Fibroblast of skin of back (primary cell): ENCODE measurements at regions not wholly inside any gene's neighbourhood (a gene's known extent, or its start where the extent isn't known, plus 50 kb on each side); places are given as distances from the start of the nearest gene placed in this dataset.

Experiments used
- DNase-seq: peaks from one replicate; pipeline ENCODE4 v3.0.0-alpha.2; 2013

DNA sequence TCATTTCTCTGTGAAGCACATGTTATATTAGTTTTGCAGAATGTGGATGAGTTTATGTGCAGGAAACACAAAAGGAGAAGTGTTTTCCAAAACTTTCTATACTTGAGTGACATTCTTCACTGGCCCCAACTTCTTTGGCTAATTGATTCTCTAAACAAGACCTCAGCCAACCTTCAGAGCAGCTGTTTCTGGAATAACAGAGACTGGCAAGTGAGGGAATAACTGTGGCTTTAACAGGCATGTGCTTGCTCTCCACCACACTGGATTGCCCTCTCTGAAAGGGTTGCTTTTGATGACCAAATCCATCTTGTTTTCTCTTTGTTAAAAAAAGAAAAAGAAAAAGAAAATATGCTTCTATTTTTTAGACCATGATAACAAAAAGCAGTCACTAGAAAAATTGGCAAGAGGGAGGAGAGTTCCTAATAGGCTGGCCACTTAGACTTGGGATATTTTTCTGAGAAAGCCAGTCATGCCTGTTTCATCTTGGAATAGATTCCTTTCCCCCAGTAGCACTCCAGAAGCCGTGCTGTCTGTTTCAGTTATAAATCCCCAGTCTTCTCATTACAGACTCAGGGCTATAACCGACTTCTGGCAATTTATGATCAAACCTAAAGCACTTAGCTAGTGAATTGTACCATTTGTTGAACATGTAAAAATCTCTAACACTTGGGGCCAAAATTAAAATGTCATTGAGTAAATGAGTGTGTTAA is 295.0 kb upstream of the NR3C2 start:
- DNase-seq, result no peak

DNA sequence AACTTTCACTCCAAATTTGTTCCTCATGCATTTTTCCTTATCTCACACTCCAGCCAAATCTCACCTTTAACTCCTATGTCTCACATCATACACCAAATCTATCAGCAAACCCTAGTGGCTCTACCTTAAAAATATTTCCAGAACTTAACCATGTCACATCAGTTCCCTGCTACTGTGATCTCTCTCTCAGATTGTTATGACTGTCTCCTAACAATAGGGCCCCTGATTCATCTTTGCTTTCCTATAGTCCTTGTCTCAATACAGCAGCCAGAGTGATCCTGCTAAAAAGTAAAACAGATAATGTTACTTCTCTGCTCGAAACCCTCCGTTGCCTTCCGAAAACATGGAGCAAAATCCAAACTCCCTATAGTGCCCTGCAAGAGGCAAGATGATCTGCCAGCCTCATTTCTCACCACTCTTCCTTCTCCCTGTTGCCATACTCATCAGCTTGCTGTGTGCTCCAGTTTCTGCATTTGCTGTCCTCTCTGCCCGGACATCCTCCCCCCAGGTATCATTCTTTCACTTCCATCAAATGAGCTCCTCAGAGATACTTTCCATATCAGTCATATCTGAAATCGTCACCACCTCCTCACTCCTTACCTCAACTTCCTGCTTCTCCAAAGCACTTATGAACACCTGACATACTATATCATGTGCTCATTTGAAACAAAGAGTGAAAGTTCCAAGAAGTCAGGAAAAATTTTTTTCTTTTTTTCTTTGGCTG is 293.4 kb upstream of the NR3C2 start:
- no peak for DNase-seq

GRCh38 chr4:148730766-148731165 is 288.6 kb upstream of the NR3C2 start:
- DNase-seq, result no peak

- no peak for DNase-seq
Observed at GRCh38 chr4:148730082-148730640, 287.9 kb upstream of the NR3C2 start.

- DNase-seq, result no peak
Observed at GRCh38 chr4:148717988-148718387, 275.8 kb upstream of the NR3C2 start.

- DNase-seq, result no peak
Observed at GRCh38 chr4:148716431-148717052, 274.3 kb upstream of the NR3C2 start.

DNA sequence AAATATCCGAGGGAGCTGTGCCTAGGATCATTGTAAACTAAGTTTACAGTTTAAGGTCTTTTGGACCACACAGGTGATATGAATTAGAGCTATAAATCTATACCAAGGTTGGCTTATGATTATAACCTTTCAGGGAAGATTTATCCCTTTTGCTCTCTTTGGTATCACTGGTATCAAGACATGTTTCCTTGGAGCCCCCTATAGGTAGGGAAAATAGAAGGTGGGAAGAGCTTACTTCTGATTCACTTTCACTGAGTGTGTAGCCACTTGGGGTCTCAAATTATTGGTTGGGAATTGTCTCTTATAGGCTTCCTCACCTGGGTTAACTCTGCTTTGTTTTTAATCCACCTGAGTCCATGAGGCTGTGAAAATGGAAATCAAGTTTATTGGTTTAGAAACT is 262.1 kb upstream of the NR3C2 start:
- DNase-seq, result no peak

DNA sequence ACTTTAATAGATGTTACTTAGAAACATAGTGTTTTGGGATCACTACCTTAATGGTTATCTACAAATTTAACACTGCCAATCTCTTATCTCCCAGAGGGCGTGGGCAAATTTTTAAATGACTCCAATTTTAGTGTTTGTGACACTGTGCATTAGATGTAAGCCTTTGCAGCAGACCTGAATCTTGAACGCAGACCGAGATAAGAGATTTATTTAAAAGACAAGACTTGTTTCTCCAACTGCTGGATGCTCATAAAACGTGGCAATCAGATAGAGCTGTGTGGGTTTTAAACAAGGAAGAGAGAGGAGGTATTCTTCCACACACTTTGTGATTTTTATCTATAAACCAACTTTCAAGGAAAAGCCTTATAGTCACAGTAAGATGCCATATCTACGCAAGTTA is 252.5 kb upstream of the NR3C2 start:
- DNase-seq, result no peak

GRCh38 chr4:148693913-148694649 is 251.9 kb upstream of the NR3C2 start:
- no peak for DNase-seq

DNA sequence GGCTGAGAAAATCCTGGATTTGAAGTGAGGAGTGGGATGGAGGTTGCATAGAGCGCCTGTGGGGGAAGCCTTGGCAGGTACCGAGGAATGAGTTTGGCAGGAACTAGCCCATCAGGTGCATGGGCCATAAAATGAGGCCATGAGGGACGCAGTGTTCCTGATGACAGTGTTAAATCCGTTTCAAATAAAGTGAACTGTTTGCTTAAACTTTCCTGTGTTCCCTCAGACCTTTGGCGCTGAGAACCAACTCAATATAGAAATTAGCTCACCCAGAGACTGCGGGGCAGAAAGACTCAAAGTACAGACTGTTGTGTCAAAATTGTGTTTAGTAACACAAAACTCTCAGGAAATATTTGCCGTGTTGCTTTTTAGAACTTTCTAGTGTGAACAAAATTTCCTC is 250.0 kb upstream of the NR3C2 start:
- DNase-seq, result no peak

- no peak for DNase-seq
Observed at GRCh38 chr4:148686449-148686848, 244.2 kb upstream of the NR3C2 start.

GRCh38 chr4:148684638-148685037 is 242.4 kb upstream of the NR3C2 start:
- DNase-seq, result no peak

GRCh38 chr4:148680884-148681283 is 238.7 kb upstream of the NR3C2 start:
- no peak for DNase-seq

GRCh38 chr4:148676344-148676743 is 234.1 kb upstream of the NR3C2 start:
- no peak for DNase-seq

GRCh38 chr4:148674876-148675275 is 232.7 kb upstream of the NR3C2 start:
- DNase-seq, result no peak

DNA sequence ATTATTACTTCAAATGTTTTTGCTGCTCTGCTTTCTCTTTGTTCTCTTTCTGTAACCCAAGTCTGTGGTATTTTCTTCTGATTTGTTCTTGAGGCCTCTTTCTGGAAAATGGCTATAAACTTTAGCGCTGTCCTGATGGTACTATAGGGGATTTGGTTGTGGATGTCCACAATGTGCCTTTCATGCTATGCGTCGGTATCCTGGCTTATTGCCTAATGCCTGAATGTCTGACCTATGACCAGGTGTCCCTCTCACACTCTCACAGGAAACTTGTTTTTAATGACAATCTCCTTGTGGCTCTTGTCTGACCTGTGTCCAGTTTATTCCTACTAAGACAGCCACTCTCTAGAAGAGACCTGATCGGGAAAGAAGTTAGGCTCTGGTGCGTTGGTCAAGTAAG is 222.4 kb upstream of the NR3C2 start:
- DNase-seq, result no peak

GRCh38 chr4:148654131-148654530 is 211.9 kb upstream of the NR3C2 start:
- no peak for DNase-seq

- DNase-seq, result no peak
Observed at GRCh38 chr4:148653681-148654080, 211.5 kb upstream of the NR3C2 start.

GRCh38 chr4:148651991-148652390 is 209.8 kb upstream of the NR3C2 start:
- DNase-seq, result no peak

DNA sequence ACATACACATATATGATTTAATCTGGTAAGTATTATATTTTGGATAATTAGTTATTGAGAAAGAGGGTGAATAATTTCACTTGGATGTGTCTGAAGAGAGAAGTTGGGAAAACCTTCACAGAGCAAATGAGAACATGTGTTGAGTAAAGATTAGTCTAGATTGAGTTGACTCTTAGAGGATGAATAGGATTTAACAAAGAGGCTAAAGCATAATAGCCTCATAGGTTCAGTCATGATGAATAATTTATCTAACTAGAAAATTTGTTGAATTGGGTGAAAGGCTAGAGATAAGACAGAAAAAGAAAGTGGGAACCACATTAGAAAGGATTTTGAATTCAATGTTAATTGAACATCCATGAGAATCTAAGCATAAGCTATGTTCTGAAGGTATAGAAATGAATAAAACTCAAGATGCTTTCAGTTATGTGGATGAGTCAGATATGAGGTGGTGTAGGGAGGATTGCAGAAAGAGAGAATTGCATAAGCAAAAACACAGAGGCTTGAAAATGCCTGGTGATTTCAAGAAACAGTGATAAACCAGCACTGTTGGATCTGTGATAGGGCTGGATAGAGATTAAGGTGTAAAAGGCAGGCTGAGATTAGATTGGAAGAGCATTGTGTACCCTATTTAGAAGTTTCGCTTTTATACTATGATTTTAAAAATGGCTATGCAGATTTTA is 207.6 kb upstream of the NR3C2 start:
- no peak for DNase-seq

- no peak for DNase-seq
Observed at GRCh38 chr4:148643851-148644250, 201.6 kb upstream of the NR3C2 start.

GRCh38 chr4:148642907-148643306 is 200.7 kb upstream of the NR3C2 start:
- DNase-seq, result no peak
